ENCODE measurements at regions not wholly inside any gene's neighbourhood (a gene's known extent, or its start where the extent isn't known, plus 50 kb on each side); places are given as distances from the start of the nearest gene placed in this dataset.

DNA sequence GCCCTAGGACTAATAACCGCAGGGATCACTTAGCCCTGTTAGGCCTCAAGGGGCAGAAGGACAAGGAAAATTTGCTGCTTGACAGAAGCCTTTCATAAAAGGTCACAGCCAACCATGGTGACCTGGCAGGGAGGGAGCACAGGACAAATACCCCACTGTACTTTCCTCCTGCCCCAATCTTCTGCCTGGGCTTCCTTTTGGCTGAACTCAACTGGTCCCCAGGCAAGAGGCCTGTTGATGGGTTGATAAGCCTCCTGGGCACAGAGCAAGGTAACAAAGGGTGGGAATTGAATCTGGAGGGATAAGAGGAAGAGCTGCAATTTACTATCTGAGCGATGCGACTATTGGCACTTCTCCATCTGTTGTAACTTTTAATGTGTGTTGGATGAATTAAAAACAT lies 392.9 kb downstream of the RASEF start:
- no peak for DNase-seq
- no peak overlapping the region for H3K4me3 ChIP-seq (ENCODE audit: low read length)
- no peak overlapping the region for H2AFZ ChIP-seq (ENCODE audit: low read length)
- no peak overlapping the region for H3K27ac ChIP-seq (ENCODE audit: low read length)
- no peaks in the 10 kb centered on the region for H3K79me2 ChIP-seq (ENCODE audit: low read length)
- H3K4me1 ChIP-seq (ENCODE audit: low read length), result no peaks in the 10 kb centered on the region
- H4K20me1 ChIP-seq (ENCODE audit: insufficient read depth, low read depth, low read length), result no peaks in the 10 kb centered on the region
- peaks cover 2% of the 10 kb centered on the region for H3K9me3 ChIP-seq (ENCODE audit: low read length)
- no peaks in the 10 kb centered on the region for H3K27me3 ChIP-seq (ENCODE audit: low read length)
- no peaks in the 10 kb centered on the region for H3K9me2 ChIP-seq (replicated peaks; ENCODE audit: insufficient read depth, low read length)
- H3K4me2 ChIP-seq (ENCODE audit: low read depth, low read length, poor library complexity, severe bottlenecking), result no peak overlapping the region
- H3K36me3 ChIP-seq (ENCODE audit: insufficient read depth, low read length), result no peaks in the 10 kb centered on the region
- no peak overlapping the region for H3K9ac ChIP-seq (ENCODE audit: low read length)

DNA sequence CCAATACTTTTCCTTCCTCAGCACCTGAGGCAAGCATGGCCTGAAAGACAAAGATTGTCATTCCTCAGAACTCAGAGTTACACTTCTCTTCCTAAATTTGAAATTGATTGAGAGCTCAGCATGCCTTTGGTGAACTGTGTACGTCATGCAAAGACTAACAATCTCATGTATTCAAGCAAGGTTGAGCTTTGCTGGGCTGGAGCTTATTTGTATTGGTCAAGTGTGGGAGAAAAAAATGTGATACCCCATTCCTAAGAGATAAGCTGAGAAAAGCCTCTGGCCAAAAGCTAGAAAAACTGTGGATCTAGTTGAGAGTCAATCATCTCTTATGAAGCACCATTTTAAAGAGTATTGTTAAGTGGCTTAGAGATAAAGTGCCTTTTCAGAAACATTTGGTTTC lies 392.2 kb downstream of the RASEF start:
- Histone ChIP-seq H4K20me1 (ENCODE audit: insufficient read depth, low read depth, low read length) (no peaks in the 10 kb centered on the region), H3K4me2 (ENCODE audit: low read depth, low read length, poor library complexity, severe bottlenecking) (no peak overlapping the region), H3K36me3 (ENCODE audit: insufficient read depth, low read length) (no peaks in the 10 kb centered on the region), H3K4me1 (ENCODE audit: low read length) (no peaks in the 10 kb centered on the region), H3K9ac (ENCODE audit: low read length) (no peak overlapping the region), H3K9me2 (replicated peaks; ENCODE audit: insufficient read depth, low read length) (no peaks in the 10 kb centered on the region), H3K27me3 (ENCODE audit: low read length) (no peaks in the 10 kb centered on the region), H3K79me2 (ENCODE audit: low read length) (no peaks in the 10 kb centered on the region), H3K9me3 (ENCODE audit: low read length) (peaks cover 2% of the 10 kb centered on the region), H3K4me3 (ENCODE audit: low read length) (no peak overlapping the region), H3K27ac (ENCODE audit: low read length) (no peak overlapping the region), H2AFZ (ENCODE audit: low read length) (no peak overlapping the region)
- no peak for DNase-seq

DNA sequence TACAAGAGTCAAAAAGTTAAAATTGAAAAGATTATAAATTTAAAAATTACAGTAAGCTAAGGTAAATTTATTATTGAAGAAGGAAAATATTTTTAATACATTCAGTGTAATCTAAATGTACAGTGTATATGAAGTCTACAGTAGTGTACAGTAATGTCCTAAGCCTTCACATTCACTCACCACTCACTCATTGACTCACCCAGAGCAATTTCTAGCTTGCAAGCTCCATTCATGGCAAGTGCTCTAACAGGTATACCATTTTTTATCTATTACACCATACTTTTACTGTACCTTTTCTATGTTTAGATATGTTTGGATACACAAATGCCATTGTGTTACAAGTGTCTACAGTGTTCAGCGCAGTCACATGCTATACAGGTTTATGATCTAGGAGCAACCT lies 389.7 kb downstream of the RASEF start:
- no peaks in the 10 kb centered on the region for H3K27me3 ChIP-seq (ENCODE audit: low read length)
- no peak overlapping the region for H2AFZ ChIP-seq (ENCODE audit: low read length)
- H3K9me2 ChIP-seq (replicated peaks; ENCODE audit: insufficient read depth, low read length), result no peaks in the 10 kb centered on the region
- H3K79me2 ChIP-seq (ENCODE audit: low read length), result no peaks in the 10 kb centered on the region
- DNase-seq, result no peak
- no peaks in the 10 kb centered on the region for H3K36me3 ChIP-seq (ENCODE audit: insufficient read depth, low read length)
- H3K4me2 ChIP-seq (ENCODE audit: low read depth, low read length, poor library complexity, severe bottlenecking), result no peak overlapping the region
- H3K9ac ChIP-seq (ENCODE audit: low read length), result no peak overlapping the region
- no peaks in the 10 kb centered on the region for H4K20me1 ChIP-seq (ENCODE audit: insufficient read depth, low read depth, low read length)
- no peak overlapping the region for H3K27ac ChIP-seq (ENCODE audit: low read length)
- H3K4me3 ChIP-seq (ENCODE audit: low read length), result no peak overlapping the region
- peaks cover 9% of the 10 kb centered on the region for H3K9me3 ChIP-seq (ENCODE audit: low read length)
- H3K4me1 ChIP-seq (ENCODE audit: low read length), result no peaks in the 10 kb centered on the region

DNA sequence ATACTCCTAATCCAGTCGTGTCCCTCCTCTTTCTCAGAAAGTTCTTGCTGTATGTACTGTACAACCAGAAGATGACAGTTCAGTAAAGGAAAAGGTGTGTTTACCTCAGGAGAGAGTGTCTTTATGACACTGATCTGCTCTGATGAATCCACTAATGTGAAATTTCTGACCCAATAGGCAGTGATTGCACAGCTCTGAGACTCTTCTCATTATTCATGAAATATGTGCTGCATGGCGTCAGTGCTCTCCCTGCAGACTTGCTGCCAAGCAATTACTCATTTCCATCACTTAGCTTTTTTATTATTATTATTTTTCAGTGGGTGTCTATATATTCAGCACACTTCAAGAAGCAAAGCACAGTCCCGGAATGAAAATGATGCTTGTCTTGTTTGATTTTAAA lies 389.0 kb downstream of the RASEF start:
- H3K27me3 ChIP-seq (ENCODE audit: low read length), result no peaks in the 10 kb centered on the region
- no peak overlapping the region for H3K4me2 ChIP-seq (ENCODE audit: low read depth, low read length, poor library complexity, severe bottlenecking)
- H3K9ac ChIP-seq (ENCODE audit: low read length), result no peak overlapping the region
- H3K9me2 ChIP-seq (replicated peaks; ENCODE audit: insufficient read depth, low read length), result no peaks in the 10 kb centered on the region
- H2AFZ ChIP-seq (ENCODE audit: low read length), result no peak overlapping the region
- no peak overlapping the region for H3K4me3 ChIP-seq (ENCODE audit: low read length)
- no peaks in the 10 kb centered on the region for H3K36me3 ChIP-seq (ENCODE audit: insufficient read depth, low read length)
- no peaks in the 10 kb centered on the region for H4K20me1 ChIP-seq (ENCODE audit: insufficient read depth, low read depth, low read length)
- H3K9me3 ChIP-seq (ENCODE audit: low read length), result peaks cover 9% of the 10 kb centered on the region
- H3K4me1 ChIP-seq (ENCODE audit: low read length), result no peaks in the 10 kb centered on the region
- H3K27ac ChIP-seq (ENCODE audit: low read length), result no peak overlapping the region
- DNase-seq, result no peak
- H3K79me2 ChIP-seq (ENCODE audit: low read length), result no peaks in the 10 kb centered on the region

DNA sequence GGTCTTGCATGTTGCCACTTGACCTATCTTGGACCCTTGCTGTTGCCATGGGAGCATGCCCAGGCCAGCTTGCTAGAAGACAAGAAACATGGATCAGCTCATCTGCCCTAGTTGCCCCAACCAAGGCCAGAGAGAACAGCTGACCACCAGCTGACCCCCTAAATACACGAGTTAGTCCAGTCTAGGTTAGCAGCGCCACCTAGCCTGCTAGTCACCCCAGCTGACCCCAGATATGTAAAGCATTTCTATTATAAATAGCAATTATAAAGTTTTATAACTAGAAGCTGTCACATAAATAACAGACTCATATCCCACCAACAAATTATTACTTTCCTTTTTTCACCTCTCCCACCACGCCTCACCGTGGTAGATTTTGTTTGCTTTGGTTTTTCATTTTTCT lies 387.8 kb downstream of the RASEF start:
- H3K27me3 ChIP-seq (ENCODE audit: low read length), result no peaks in the 10 kb centered on the region
- H4K20me1 ChIP-seq (ENCODE audit: insufficient read depth, low read depth, low read length), result no peaks in the 10 kb centered on the region
- H3K79me2 ChIP-seq (ENCODE audit: low read length), result no peaks in the 10 kb centered on the region
- H3K36me3 ChIP-seq (ENCODE audit: insufficient read depth, low read length), result no peaks in the 10 kb centered on the region
- H3K4me3 ChIP-seq (ENCODE audit: low read length), result no peak overlapping the region
- no peak for DNase-seq
- H3K9me2 ChIP-seq (replicated peaks; ENCODE audit: insufficient read depth, low read length), result no peaks in the 10 kb centered on the region
- H3K27ac ChIP-seq (ENCODE audit: low read length), result no peak overlapping the region
- no peak overlapping the region for H3K9ac ChIP-seq (ENCODE audit: low read length)
- H3K4me1 ChIP-seq (ENCODE audit: low read length), result no peaks in the 10 kb centered on the region
- H3K9me3 ChIP-seq (ENCODE audit: low read length), result peaks cover 7% of the 10 kb centered on the region
- H2AFZ ChIP-seq (ENCODE audit: low read length), result no peak overlapping the region
- no peak overlapping the region for H3K4me2 ChIP-seq (ENCODE audit: low read depth, low read length, poor library complexity, severe bottlenecking)

DNA sequence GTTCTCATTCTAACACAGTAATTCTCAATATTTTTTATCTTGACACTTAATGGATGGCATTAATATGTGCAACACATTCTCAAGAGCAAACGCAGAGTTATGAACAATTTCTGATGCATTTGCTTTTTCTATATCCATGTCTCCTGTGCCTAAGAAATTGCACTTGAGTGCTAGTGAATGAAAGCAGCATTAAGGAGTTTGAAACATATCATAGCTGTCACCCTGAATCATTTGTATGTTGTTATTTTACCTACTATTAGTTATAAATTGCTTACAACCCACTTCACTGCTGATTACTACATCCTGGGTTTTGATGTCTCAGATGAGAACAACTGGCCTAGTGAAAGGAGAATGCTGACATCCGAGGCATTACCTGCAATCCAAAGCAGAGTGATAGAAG lies 387.3 kb downstream of the RASEF start:
- no peak for DNase-seq
- Histone ChIP-seq H3K27ac (ENCODE audit: low read length) (no peak overlapping the region), H3K9me3 (ENCODE audit: low read length) (peaks cover 7% of the 10 kb centered on the region), H3K27me3 (ENCODE audit: low read length) (no peaks in the 10 kb centered on the region), H4K20me1 (ENCODE audit: insufficient read depth, low read depth, low read length) (no peaks in the 10 kb centered on the region), H3K9ac (ENCODE audit: low read length) (no peak overlapping the region), H3K9me2 (replicated peaks; ENCODE audit: insufficient read depth, low read length) (no peaks in the 10 kb centered on the region), H2AFZ (ENCODE audit: low read length) (no peak overlapping the region), H3K4me1 (ENCODE audit: low read length) (no peaks in the 10 kb centered on the region), H3K4me3 (ENCODE audit: low read length) (no peak overlapping the region), H3K4me2 (ENCODE audit: low read depth, low read length, poor library complexity, severe bottlenecking) (no peak overlapping the region), H3K79me2 (ENCODE audit: low read length) (no peaks in the 10 kb centered on the region), H3K36me3 (ENCODE audit: insufficient read depth, low read length) (no peaks in the 10 kb centered on the region)

DNA sequence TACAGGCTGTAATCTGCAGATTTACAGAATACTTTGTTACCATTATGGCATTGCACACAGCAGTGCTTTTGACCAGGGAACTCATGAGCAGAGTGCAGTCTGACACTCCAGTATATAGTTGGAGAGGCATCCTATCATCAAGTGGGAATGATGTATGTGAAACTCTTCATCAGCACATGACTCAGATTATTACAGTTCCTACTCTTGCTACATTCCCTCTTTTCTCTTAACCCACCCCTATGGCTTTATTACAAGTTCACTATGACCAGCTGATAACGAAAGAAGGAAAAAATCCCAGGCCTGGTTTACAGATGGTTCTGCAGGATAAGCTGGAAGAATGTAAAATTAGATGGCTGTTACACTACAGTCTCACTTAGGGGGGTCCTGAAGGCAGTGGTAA lies 385.9 kb downstream of the RASEF start:
- Histone ChIP-seq H3K9me3 (ENCODE audit: low read length) (peaks cover 7% of the 10 kb centered on the region; the same call in 1 of the 2 replicates), H3K27ac (ENCODE audit: low read length) (no peak overlapping the region), H3K4me2 (ENCODE audit: low read depth, low read length, poor library complexity, severe bottlenecking) (no peak overlapping the region), H3K9ac (ENCODE audit: low read length) (no peak overlapping the region), H3K79me2 (ENCODE audit: low read length) (no peaks in the 10 kb centered on the region), H4K20me1 (ENCODE audit: insufficient read depth, low read depth, low read length) (no peaks in the 10 kb centered on the region), H3K36me3 (ENCODE audit: insufficient read depth, low read length) (no peaks in the 10 kb centered on the region), H3K9me2 (replicated peaks; ENCODE audit: insufficient read depth, low read length) (no peaks in the 10 kb centered on the region), H3K27me3 (ENCODE audit: low read length) (no peaks in the 10 kb centered on the region), H2AFZ (ENCODE audit: low read length) (no peak overlapping the region), H3K4me3 (ENCODE audit: low read length) (no peak overlapping the region), H3K4me1 (ENCODE audit: low read length) (no peaks in the 10 kb centered on the region)
- DNase-seq, result no peak

DNA sequence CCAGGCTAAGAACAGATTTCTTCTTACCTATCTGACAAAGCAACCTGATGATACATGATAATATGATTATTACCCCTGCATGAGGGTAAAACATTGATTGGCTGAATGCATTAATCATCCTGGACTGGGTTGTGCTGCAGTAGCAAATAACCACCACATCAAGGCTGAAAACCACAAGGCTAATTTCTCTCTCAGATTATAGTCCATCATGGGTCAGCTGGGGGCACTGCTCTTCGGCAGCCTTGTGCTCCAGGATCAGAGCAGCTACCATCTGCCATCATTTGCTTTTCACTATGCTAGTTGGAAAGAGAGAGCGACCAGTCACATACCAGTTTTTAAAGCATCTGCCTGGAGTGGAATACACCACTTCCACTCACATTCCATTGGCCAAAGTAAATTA lies 383.5 kb downstream of the RASEF start:
- Histone ChIP-seq H4K20me1 (ENCODE audit: insufficient read depth, low read depth, low read length) (no peaks in the 10 kb centered on the region), H3K9me2 (replicated peaks; ENCODE audit: insufficient read depth, low read length) (no peaks in the 10 kb centered on the region), H3K27ac (ENCODE audit: low read length) (no peak overlapping the region), H3K4me1 (ENCODE audit: low read length) (no peaks in the 10 kb centered on the region), H2AFZ (ENCODE audit: low read length) (no peak overlapping the region), H3K79me2 (ENCODE audit: low read length) (no peaks in the 10 kb centered on the region), H3K4me2 (ENCODE audit: low read depth, low read length, poor library complexity, severe bottlenecking) (no peak overlapping the region), H3K4me3 (ENCODE audit: low read length) (no peak overlapping the region), H3K27me3 (ENCODE audit: low read length) (no peaks in the 10 kb centered on the region), H3K9me3 (ENCODE audit: low read length) (peaks cover 7% of the 10 kb centered on the region; the same call in 1 of the 2 replicates), H3K9ac (ENCODE audit: low read length) (no peak overlapping the region), H3K36me3 (ENCODE audit: insufficient read depth, low read length) (no peaks in the 10 kb centered on the region)
- DNase-seq, result no peak

All from Karpas-422 (cell line).